Gastrocnemius medialis (tissue), 4 donors: ENCODE measurements at regions not wholly inside any gene's neighbourhood (a gene's known extent, or its start where the extent isn't known, plus 50 kb on each side); places are given as distances from the start of the nearest gene placed in this dataset.

Experiments
- POLR2A ChIP-seq, 2 donors: fragments of 450-650 bp; IDR thresholded peaks; one replicate each; pipeline ENCODE4 v1.6.1; 2017; ENCODE audit warnings: antibody characterized with exemption in 2 of 2, mild to moderate bottlenecking in 2 of 2, moderate library complexity in 2 of 2
- TF ChIP-seq, protein P1 (sequence below), 5 experiments: fragments of 450-650 bp in 3 of 5; fragments of 200-600 bp in 2 of 5; sonication (generic) in 2 of 5; IDR thresholded peaks in 4 of 5; conservative IDR thresholded peaks in 1 of 5; 1 replicate in 4 of 5; 2 replicates in 1 of 5; pipeline ENCODE4 v1.5.1; 2016 to 2019; ENCODE audit warnings: antibody characterized with exemption in 5 of 5, mild to moderate bottlenecking in 3 of 5, moderate library complexity in 3 of 5

DNA sequence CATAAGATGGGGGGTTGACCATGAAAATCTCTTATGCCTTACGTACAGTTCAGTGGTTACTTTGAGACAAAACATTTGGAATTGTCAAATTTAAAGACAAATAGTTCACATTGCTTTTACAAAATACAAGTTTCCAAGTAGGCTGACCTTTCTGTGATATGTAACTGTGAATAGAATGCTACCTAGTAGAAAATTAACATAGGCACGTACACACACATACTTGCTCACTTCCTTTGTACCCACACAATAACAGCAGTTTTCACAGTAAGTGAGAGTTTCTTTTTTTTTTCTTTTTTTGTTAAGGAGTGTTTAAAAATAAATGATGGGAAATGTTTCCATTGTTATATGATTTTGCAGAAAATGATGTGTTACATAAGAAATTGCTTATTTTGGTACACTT is 53.3 kb upstream of the SP8 start:
- TF ChIP-seq, protein P1, sequence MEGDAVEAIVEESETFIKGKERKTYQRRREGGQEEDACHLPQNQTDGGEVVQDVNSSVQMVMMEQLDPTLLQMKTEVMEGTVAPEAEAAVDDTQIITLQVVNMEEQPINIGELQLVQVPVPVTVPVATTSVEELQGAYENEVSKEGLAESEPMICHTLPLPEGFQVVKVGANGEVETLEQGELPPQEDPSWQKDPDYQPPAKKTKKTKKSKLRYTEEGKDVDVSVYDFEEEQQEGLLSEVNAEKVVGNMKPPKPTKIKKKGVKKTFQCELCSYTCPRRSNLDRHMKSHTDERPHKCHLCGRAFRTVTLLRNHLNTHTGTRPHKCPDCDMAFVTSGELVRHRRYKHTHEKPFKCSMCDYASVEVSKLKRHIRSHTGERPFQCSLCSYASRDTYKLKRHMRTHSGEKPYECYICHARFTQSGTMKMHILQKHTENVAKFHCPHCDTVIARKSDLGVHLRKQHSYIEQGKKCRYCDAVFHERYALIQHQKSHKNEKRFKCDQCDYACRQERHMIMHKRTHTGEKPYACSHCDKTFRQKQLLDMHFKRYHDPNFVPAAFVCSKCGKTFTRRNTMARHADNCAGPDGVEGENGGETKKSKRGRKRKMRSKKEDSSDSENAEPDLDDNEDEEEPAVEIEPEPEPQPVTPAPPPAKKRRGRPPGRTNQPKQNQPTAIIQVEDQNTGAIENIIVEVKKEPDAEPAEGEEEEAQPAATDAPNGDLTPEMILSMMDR (IDR thresholded peaks at IDR 0.05 in 4 of 5, conservative IDR thresholded peaks at IDR 0.05 in 1 of 5), result no peak
- TF ChIP-seq POLR2A (IDR thresholded peaks at IDR 0.05), result no peak
